ENCODE measurements at regions not wholly inside any gene's neighbourhood (a gene's known extent, or its start where the extent isn't known, plus 50 kb on each side); places are given as distances from the start of the nearest gene placed in this dataset.

GRCh38 chr14:22456421-22456820 is 132.6 kb downstream of the DAD1 start:
- TF ChIP-seq EZH2phosphoT487 (IDR thresholded peaks at IDR 0.05; ENCODE audit: insufficient read depth, low read depth) (no peak), EZH2 (IDR thresholded peaks at IDR 0.05; ENCODE audit: insufficient read depth, poor library complexity, severe bottlenecking) (no peak)

All from GM23248 (cell line).